Endothelial cell of umbilical vein (primary cell): ENCODE measurements at regions not wholly inside any gene's neighbourhood (a gene's known extent, or its start where the extent isn't known, plus 50 kb on each side); places are given as distances from the start of the nearest gene placed in this dataset.

Source experiments
- JUN ChIP-seq: IDR thresholded peaks from 2 replicates; pipeline ENCODE4 v1.6.1; 2011; ENCODE audit warnings: borderline replicate concordance, low read depth; ENCODE audit not compliant: insufficient read length, insufficient read depth
- POLR2A ChIP-seq: IDR thresholded peaks from 2 replicates; pipeline ENCODE4 v1.6.1; 2012; ENCODE audit warnings: low read depth, mild to moderate bottlenecking, control low read depth, low read length
- POLR2AphosphoS5 ChIP-seq: IDR thresholded peaks from 2 replicates; pipeline ENCODE4 v1.6.1; 2012; ENCODE audit warnings: low read depth, mild to moderate bottlenecking, control low read depth, low read length, moderate library complexity; ENCODE audit not compliant: insufficient read depth
- TF ChIP-seq, protein P1 (sequence below), 2 donors: IDR thresholded peaks; 1 replicate in 1 of 2; 2 replicates in 1 of 2; pipeline ENCODE4 v1.5.1; 2011; ENCODE audit warnings: low read length in 2 of 2, mild to moderate bottlenecking in 2 of 2, moderate library complexity in 2 of 2, control low read depth in 1 of 2, inconsistent platforms in 1 of 2, low read depth in 1 of 2; ENCODE audit not compliant: insufficient read depth in 1 of 2; ENCODE audit errors: extremely low read depth in 1 of 2

DNA sequence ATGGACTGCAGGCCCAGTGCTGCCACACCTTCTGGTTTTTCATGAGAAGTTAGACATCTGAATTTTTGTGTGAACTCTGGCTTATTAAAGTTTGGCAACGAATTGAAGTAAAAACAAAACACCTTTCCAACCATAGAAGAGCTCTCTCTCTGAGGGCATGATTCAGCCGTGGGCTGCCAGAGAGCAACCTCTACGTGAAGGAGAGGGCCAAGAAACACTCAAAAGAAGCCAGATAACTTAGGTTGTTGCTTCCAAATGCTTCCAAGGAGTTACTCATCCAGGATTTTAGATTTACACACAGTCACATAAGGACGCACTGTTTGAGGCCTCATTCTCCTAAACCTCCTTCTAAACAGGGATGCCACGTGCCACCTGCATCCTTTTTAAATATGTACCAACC is 65.5 kb downstream of the NRN1 start:
- TF ChIP-seq JUN = no peak
- TF ChIP-seq POLR2A = no peak
- TF ChIP-seq, protein P1, sequence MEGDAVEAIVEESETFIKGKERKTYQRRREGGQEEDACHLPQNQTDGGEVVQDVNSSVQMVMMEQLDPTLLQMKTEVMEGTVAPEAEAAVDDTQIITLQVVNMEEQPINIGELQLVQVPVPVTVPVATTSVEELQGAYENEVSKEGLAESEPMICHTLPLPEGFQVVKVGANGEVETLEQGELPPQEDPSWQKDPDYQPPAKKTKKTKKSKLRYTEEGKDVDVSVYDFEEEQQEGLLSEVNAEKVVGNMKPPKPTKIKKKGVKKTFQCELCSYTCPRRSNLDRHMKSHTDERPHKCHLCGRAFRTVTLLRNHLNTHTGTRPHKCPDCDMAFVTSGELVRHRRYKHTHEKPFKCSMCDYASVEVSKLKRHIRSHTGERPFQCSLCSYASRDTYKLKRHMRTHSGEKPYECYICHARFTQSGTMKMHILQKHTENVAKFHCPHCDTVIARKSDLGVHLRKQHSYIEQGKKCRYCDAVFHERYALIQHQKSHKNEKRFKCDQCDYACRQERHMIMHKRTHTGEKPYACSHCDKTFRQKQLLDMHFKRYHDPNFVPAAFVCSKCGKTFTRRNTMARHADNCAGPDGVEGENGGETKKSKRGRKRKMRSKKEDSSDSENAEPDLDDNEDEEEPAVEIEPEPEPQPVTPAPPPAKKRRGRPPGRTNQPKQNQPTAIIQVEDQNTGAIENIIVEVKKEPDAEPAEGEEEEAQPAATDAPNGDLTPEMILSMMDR (IDR thresholded peaks at IDR 0.05; ENCODE audit: extremely low read depth in 1 of 2, insufficient read depth in 1 of 2, low read depth in 1 of 2, low read length in 2 of 2) = no peak
- no peak for TF ChIP-seq POLR2AphosphoS5
